CD4-positive, CD25-positive, alpha-beta regulatory T cell (primary cell): ENCODE measurements at regions not wholly inside any gene's neighbourhood (a gene's known extent, or its start where the extent isn't known, plus 50 kb on each side); places are given as distances from the start of the nearest gene placed in this dataset.

ENCODE experiments used
- ATAC-seq, 2 donors: fragments of 150-1000 bp; cut with Tn5 transposase; one replicate each; pipeline ENCODE4 v1.10.0; 2021; ENCODE audit warnings: low read depth in 2 of 2, moderate number of reproducible peaks in 2 of 2, moderate library complexity in 1 of 2
- DNase-seq, 3 donors: peaks; one replicate each; pipeline versions ENCODE4 v3.0.0 to v3.0.0-alpha.2; 2012 to 2022; ENCODE audit warnings: mixed read lengths in 1 of 3
- H3K27ac ChIP-seq: one replicate; pipeline ENCODE4 v1.7.0; 2013; ENCODE audit warnings: mild to moderate bottlenecking, low read length; ENCODE audit not compliant: insufficient read depth, poor library complexity, severe bottlenecking
- H3K27me3 ChIP-seq: one replicate; pipeline ENCODE4 v1.7.0; 2013; ENCODE audit warnings: low read length; ENCODE audit not compliant: control insufficient read depth, insufficient read depth
- H3K36me3 ChIP-seq: one replicate; pipeline ENCODE4 v1.7.0; 2013; ENCODE audit warnings: mild to moderate bottlenecking, low read length, moderate library complexity; ENCODE audit not compliant: control insufficient read depth, insufficient read depth
- H3K4me1 ChIP-seq: 2 replicates; pipeline ENCODE4 v1.7.0; 2013; ENCODE audit warnings: mild to moderate bottlenecking, low read length; ENCODE audit not compliant: insufficient read depth, control insufficient read depth, poor library complexity, severe bottlenecking
- H3K4me3 ChIP-seq: one replicate; pipeline ENCODE4 v1.7.0; 2013; ENCODE audit warnings: low read depth, mild to moderate bottlenecking, low read length, moderate library complexity
- H3K9me3 ChIP-seq, 2 experiments: 1 replicate in 1 of 2; 2 replicates in 1 of 2; pipeline ENCODE4 v1.7.0; 2013; ENCODE audit warnings: low read length in 2 of 2, mild to moderate bottlenecking in 1 of 2, moderate library complexity in 1 of 2; ENCODE audit not compliant: control insufficient read depth in 2 of 2
- H3K27ac Mint-ChIP-seq, 3 donors: one replicate each; pipeline ENCODE4 v1.8.0; 2020 to 2022; ENCODE audit warnings: mild to moderate bottlenecking in 3 of 3, mixed read lengths in 3 of 3, moderate library complexity in 2 of 3
- H3K27me3 Mint-ChIP-seq: one replicate; pipeline ENCODE4 v1.8.0; 2022; ENCODE audit warnings: mild to moderate bottlenecking, mixed read lengths
- H3K36me3 Mint-ChIP-seq: one replicate; pipeline ENCODE4 v1.8.0; 2020; ENCODE audit warnings: mixed read lengths
- H3K4me1 Mint-ChIP-seq, 4 donors: one replicate each; pipeline ENCODE4 v1.8.0; 2020 to 2022; ENCODE audit warnings: mixed read lengths in 4 of 4, mild to moderate bottlenecking in 1 of 4
- H3K4me3 Mint-ChIP-seq, 4 donors: one replicate each; pipeline ENCODE4 v1.8.0; 2020 to 2022; ENCODE audit warnings: mild to moderate bottlenecking in 4 of 4, mixed read lengths in 4 of 4, moderate library complexity in 3 of 4
- H3K9me3 Mint-ChIP-seq, 7 donors: one replicate each; pipeline ENCODE4 v1.8.0; 2020 to 2022; ENCODE audit warnings: mixed read lengths in 7 of 7, mild to moderate bottlenecking in 3 of 7, moderate library complexity in 2 of 7

- Histone ChIP-seq H3K4me3 (no peak overlapping the region), H3K4me1 (no peaks in the 10 kb centered on the region), H3K27ac (no peak overlapping the region), H3K27me3 (peaks cover 2% of the 10 kb centered on the region), H3K9me3 (no peaks in the 10 kb centered on the region), H3K36me3 (no peaks in the 10 kb centered on the region)
- Mint-ChIP-seq H3K9me3 (peaks cover 0 to 3% (median 0%) of the 10 kb centered on the region in 7 donors), H3K36me3 (no peaks in the 10 kb centered on the region), H3K27ac (no peak overlapping the region), H3K4me3 (no peak overlapping the region), H3K27me3 (peaks cover 4% of the 10 kb centered on the region), H3K4me1 (no peaks in the 10 kb centered on the region)
- ATAC-seq = no peak
- DNase-seq = no peak
These were observed 59.8 kb upstream of the FHIT start for GRCh38 chr3:61311044-61311443.

- no peak overlapping the region for H3K4me3 ChIP-seq
- H3K27ac ChIP-seq = no peak overlapping the region
- no peaks in the 10 kb centered on the region for H3K4me1 Mint-ChIP-seq
- no peaks in the 10 kb centered on the region for H3K36me3 ChIP-seq
- H3K27me3 Mint-ChIP-seq = peaks cover 10% of the 10 kb centered on the region
- no peak overlapping the region for H3K27ac Mint-ChIP-seq
- H3K27me3 ChIP-seq = peaks cover 2% of the 10 kb centered on the region
- DNase-seq (no peak), ATAC-seq (no peak)
- H3K4me1 ChIP-seq = no peaks in the 10 kb centered on the region
- no peaks in the 10 kb centered on the region for H3K36me3 Mint-ChIP-seq
- no peak overlapping the region for H3K4me3 Mint-ChIP-seq
- H3K9me3 ChIP-seq = no peaks in the 10 kb centered on the region
- peaks cover 0 to 6% (median 0%) of the 10 kb centered on the region in 7 donors for H3K9me3 Mint-ChIP-seq
These were observed 64.6 kb upstream of the FHIT start for GRCh38 chr3:61315871-61316270.

GRCh38 chr3:61323094-61323493 is 71.8 kb upstream of the FHIT start:
- Histone ChIP-seq H3K27me3 (no peaks in the 10 kb centered on the region), H3K27ac (no peak overlapping the region), H3K4me3 (no peak overlapping the region), H3K9me3 (no peaks in the 10 kb centered on the region), H3K4me1 (no peaks in the 10 kb centered on the region), H3K36me3 (no peaks in the 10 kb centered on the region)
- no peak overlapping the region for H3K4me3 Mint-ChIP-seq
- no peak for DNase-seq
- H3K4me1 Mint-ChIP-seq = no peaks in the 10 kb centered on the region
- peaks cover 0 to 2% (median 0%) of the 10 kb centered on the region in 7 donors for H3K9me3 Mint-ChIP-seq
- H3K36me3 Mint-ChIP-seq = no peaks in the 10 kb centered on the region
- no peak for ATAC-seq
- no peak overlapping the region for H3K27ac Mint-ChIP-seq
- H3K27me3 Mint-ChIP-seq = no peaks in the 10 kb centered on the region

- no peak overlapping the region for H3K4me3 ChIP-seq
- ATAC-seq (no peak), DNase-seq (no peak)
- no peak overlapping the region for H3K4me3 Mint-ChIP-seq
- H3K27me3 Mint-ChIP-seq = no peaks in the 10 kb centered on the region
- H3K9me3 ChIP-seq = no peaks in the 10 kb centered on the region
- H3K36me3 ChIP-seq = no peaks in the 10 kb centered on the region
- peaks cover 0 to 2% (median 0%) of the 10 kb centered on the region in 7 donors for H3K9me3 Mint-ChIP-seq
- no peak overlapping the region for H3K27ac ChIP-seq
- H3K27me3 ChIP-seq = no peaks in the 10 kb centered on the region
- H3K36me3 Mint-ChIP-seq = no peaks in the 10 kb centered on the region
- H3K27ac Mint-ChIP-seq = no peak overlapping the region
- no peaks in the 10 kb centered on the region for H3K4me1 Mint-ChIP-seq
- no peaks in the 10 kb centered on the region for H3K4me1 ChIP-seq
These were observed 80.8 kb upstream of the FHIT start for GRCh38 chr3:61331929-61332552.

GRCh38 chr3:61333192-61333961 is 82.1 kb upstream of the FHIT start:
- H3K36me3 ChIP-seq = no peaks in the 10 kb centered on the region
- peaks cover 5% of the 10 kb centered on the region for H3K27me3 Mint-ChIP-seq
- H3K9me3 Mint-ChIP-seq = peaks cover 0 to 2% (median 0%) of the 10 kb centered on the region in 7 donors
- H3K27ac ChIP-seq = no peak overlapping the region
- H3K4me3 ChIP-seq = no peak overlapping the region
- H3K4me3 Mint-ChIP-seq = no peak overlapping the region
- no peaks in the 10 kb centered on the region for H3K9me3 ChIP-seq
- H3K27me3 ChIP-seq = no peaks in the 10 kb centered on the region
- H3K27ac Mint-ChIP-seq = no peak overlapping the region
- H3K4me1 ChIP-seq = no peaks in the 10 kb centered on the region
- H3K4me1 Mint-ChIP-seq = no peaks in the 10 kb centered on the region
- DNase-seq (no peak), ATAC-seq (no peak)
- H3K36me3 Mint-ChIP-seq = no peaks in the 10 kb centered on the region

GRCh38 chr3:61334783-61335182 is 83.5 kb upstream of the FHIT start:
- Histone ChIP-seq H3K27me3 (no peaks in the 10 kb centered on the region), H3K9me3 (no peaks in the 10 kb centered on the region), H3K4me1 (no peaks in the 10 kb centered on the region), H3K36me3 (no peaks in the 10 kb centered on the region), H3K4me3 (no peak overlapping the region), H3K27ac (no peak overlapping the region)
- DNase-seq (no peak), ATAC-seq (no peak)
- Mint-ChIP-seq H3K9me3 (peaks cover 0 to 3% (median 0%) of the 10 kb centered on the region in 7 donors), H3K4me1 (no peaks in the 10 kb centered on the region), H3K4me3 (no peak overlapping the region), H3K36me3 (no peaks in the 10 kb centered on the region), H3K27me3 (peaks cover 5% of the 10 kb centered on the region), H3K27ac (no peak overlapping the region)

- H3K27ac ChIP-seq = no peak overlapping the region
- no peaks in the 10 kb centered on the region for H3K27me3 ChIP-seq
- Mint-ChIP-seq H3K36me3 (no peaks in the 10 kb centered on the region), H3K4me3 (no peak overlapping the region), H3K4me1 (no peaks in the 10 kb centered on the region), H3K9me3 (peaks cover 0 to 1% (median 0%) of the 10 kb centered on the region in 7 donors), H3K27me3 (peaks cover 5% of the 10 kb centered on the region), H3K27ac (no peak overlapping the region)
- H3K4me3 ChIP-seq = no peak overlapping the region
- H3K36me3 ChIP-seq = no peaks in the 10 kb centered on the region
- ATAC-seq (no peak), DNase-seq (no peak)
- no peaks in the 10 kb centered on the region for H3K9me3 ChIP-seq
- no peaks in the 10 kb centered on the region for H3K4me1 ChIP-seq
These were observed 89.7 kb upstream of the FHIT start for GRCh38 chr3:61340931-61341461.
